ENCODE measurements at regions not wholly inside any gene's neighbourhood (a gene's known extent, or its start where the extent isn't known, plus 50 kb on each side); places are given as distances from the start of the nearest gene placed in this dataset.

- CTCF ChIA-PET (ENCODE audit: unreplicated experiment): no interaction called here
- no peak for TF ChIP-seq CTCF (conservative IDR thresholded peaks at IDR 0.05; ENCODE audit: low read length)
- POLR2A ChIA-PET: interaction anchor here (0.6 kb wide), 1 partner anchor 408 kb away, joined by 3 read pairs; no protein-coding TSS in a partner anchor
- 0 out of 2 replicates have a peak, but pooled peaks cover 4% of the 10 kb centered on the region for H3K9me2 ChIP-seq (ENCODE audit: insufficient read depth, low read length)
- no peaks in the 10 kb centered on the region for H4K20me1 ChIP-seq (ENCODE audit: insufficient read depth, low read length)
- H3K4me3 ChIP-seq (ENCODE audit: low read depth, low read length, poor library complexity, severe bottlenecking): no peak overlapping the region
- H3K4me2 ChIP-seq (ENCODE audit: low read length): no peak overlapping the region
- no peaks in the 10 kb centered on the region for H3K79me2 ChIP-seq (ENCODE audit: insufficient read depth, low read depth, low read length)
- no peaks in the 10 kb centered on the region for H3K9me3 ChIP-seq (ENCODE audit: low read length)
- no TSS peak for BruUV-seq (replicated peaks)
- intact Hi-C loops (cut with micrococcal nuclease; ENCODE audit: unreplicated experiment): no loop called here
- H3K36me3 ChIP-seq (ENCODE audit: insufficient read depth, low read length): no peaks in the 10 kb centered on the region
- H3K4me1 ChIP-seq (ENCODE audit: insufficient read depth, low read length, poor library complexity, severe bottlenecking): no peaks in the 10 kb centered on the region
- no peak overlapping the region for H2AFZ ChIP-seq (ENCODE audit: low read length)
- DNase-seq (ENCODE audit: low spot score): no peak
- no peak overlapping the region for H3K27ac ChIP-seq (ENCODE audit: low read depth, low read length, poor library complexity, severe bottlenecking)
Measured at GRCh38 chr13:38103851-38104250, 234.3 kb upstream of the TRPC4 start.

- Histone ChIP-seq H3K36me3 (ENCODE audit: insufficient read depth, low read length) (no peaks in the 10 kb centered on the region), H3K9me3 (ENCODE audit: low read length) (no peaks in the 10 kb centered on the region), H3K79me2 (ENCODE audit: insufficient read depth, low read depth, low read length) (no peaks in the 10 kb centered on the region), H3K9me2 (ENCODE audit: insufficient read depth, low read length) (0 out of 2 replicates have a peak, but pooled peaks cover 4% of the 10 kb centered on the region), H3K4me3 (ENCODE audit: low read depth, low read length, poor library complexity, severe bottlenecking) (no peak overlapping the region), H3K27ac (ENCODE audit: low read depth, low read length, poor library complexity, severe bottlenecking) (no peak overlapping the region), H3K4me1 (ENCODE audit: insufficient read depth, low read length, poor library complexity, severe bottlenecking) (no peaks in the 10 kb centered on the region), H3K4me2 (ENCODE audit: low read length) (no peak overlapping the region), H2AFZ (ENCODE audit: low read length) (no peak overlapping the region), H4K20me1 (ENCODE audit: insufficient read depth, low read length) (no peaks in the 10 kb centered on the region)
- ChIA-PET CTCF (ENCODE audit: unreplicated experiment) (no interaction called here), POLR2A (no interaction called here)
- DNase-seq (ENCODE audit: low spot score): no peak
- BruUV-seq (replicated peaks): no TSS peak
- intact Hi-C loops (cut with micrococcal nuclease; ENCODE audit: unreplicated experiment): no loop called here
- TF ChIP-seq EZH2phosphoT487 (IDR thresholded peaks at IDR 0.05; ENCODE audit: borderline replicate concordance, low read depth, low read length) (no peak), CTCF (conservative IDR thresholded peaks at IDR 0.05; ENCODE audit: low read length) (no peak)
Measured at GRCh38 chr13:38099751-38100150, 230.2 kb upstream of the TRPC4 start.

DNA sequence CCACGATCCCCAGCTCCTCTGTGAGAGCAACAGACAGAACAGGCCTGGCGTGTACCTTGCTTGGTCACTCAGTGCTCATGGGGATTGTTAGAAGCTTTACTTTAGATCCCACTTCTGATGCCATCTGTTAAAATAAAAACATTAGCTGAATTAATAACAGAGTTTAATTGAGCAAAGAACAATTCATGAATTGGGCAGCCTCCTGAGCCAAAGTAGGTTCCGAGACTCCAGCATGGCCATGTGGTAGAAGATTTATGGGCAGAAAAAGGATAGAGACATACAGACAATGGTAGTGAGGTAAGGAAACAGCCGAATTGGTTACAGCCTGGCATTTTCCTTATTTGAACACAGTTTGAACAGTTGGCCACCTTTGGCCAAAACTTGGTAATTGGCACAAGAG lies 223.9 kb upstream of the TRPC4 start:
- no TSS peak for BruUV-seq (replicated peaks)
- Histone ChIP-seq H2AFZ (ENCODE audit: low read length) (no peak overlapping the region), H3K36me3 (ENCODE audit: insufficient read depth, low read length) (no peaks in the 10 kb centered on the region), H3K4me1 (ENCODE audit: insufficient read depth, low read length, poor library complexity, severe bottlenecking) (no peaks in the 10 kb centered on the region), H3K9me3 (ENCODE audit: low read length) (no peaks in the 10 kb centered on the region), H3K4me2 (ENCODE audit: low read length) (no peak overlapping the region), H3K27ac (ENCODE audit: low read depth, low read length, poor library complexity, severe bottlenecking) (no peak overlapping the region), H3K4me3 (ENCODE audit: low read depth, low read length, poor library complexity, severe bottlenecking) (no peak overlapping the region), H3K79me2 (ENCODE audit: insufficient read depth, low read depth, low read length) (no peaks in the 10 kb centered on the region), H3K9me2 (ENCODE audit: insufficient read depth, low read length) (no peaks in the 10 kb centered on the region), H4K20me1 (ENCODE audit: insufficient read depth, low read length) (no peaks in the 10 kb centered on the region)
- ChIA-PET POLR2A (interaction anchor here (0.6 kb wide), 1 partner anchor 35 kb away, joined by 3 read pairs; no protein-coding TSS in a partner anchor), CTCF (ENCODE audit: unreplicated experiment) (no interaction called here)
- TF ChIP-seq EZH2phosphoT487 (IDR thresholded peaks at IDR 0.05; ENCODE audit: borderline replicate concordance, low read depth, low read length): no peak
- intact Hi-C loops (cut with micrococcal nuclease; ENCODE audit: unreplicated experiment): no loop called here
- DNase-seq (ENCODE audit: low spot score): no peak

All from OCI-LY7 (cell line).